ENCODE measurements at regions not wholly inside any gene's neighbourhood (a gene's known extent, or its start where the extent isn't known, plus 50 kb on each side); places are given as distances from the start of the nearest gene placed in this dataset.

DNA sequence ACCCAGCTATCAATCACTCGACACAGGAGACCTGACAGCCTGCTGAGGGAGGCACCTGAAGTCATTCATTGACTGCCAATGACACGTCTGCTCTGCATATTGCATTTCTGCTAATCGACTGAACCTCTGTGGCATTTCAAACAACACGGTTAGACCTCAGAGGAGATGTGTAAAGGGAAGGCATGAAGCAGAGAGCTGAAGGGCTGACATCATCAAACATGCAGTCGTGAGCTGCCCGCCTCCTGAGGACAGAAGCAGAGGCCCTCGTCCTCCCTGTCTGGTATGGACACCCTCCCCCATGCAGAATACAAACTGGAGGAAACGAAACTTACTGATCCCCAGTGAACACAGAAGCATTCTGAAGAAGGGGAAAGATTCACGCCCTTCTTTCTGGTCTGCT, 462.6 kb upstream of the MGMT start:
- ATAC-seq (replicated peaks) (no peak), DNase-seq (no peak)
- no peaks in the 10 kb centered on the region for H3K27me3 Mint-ChIP-seq
- H3K4me3 Mint-ChIP-seq, result no peak overlapping the region
- H3K27ac Mint-ChIP-seq, result no peak overlapping the region
- H3K36me3 Mint-ChIP-seq (ENCODE audit: insufficient read depth), result no peaks in the 10 kb centered on the region
- H3K9me3 Mint-ChIP-seq, result peaks cover 0 to under 1% of the 10 kb centered on the region in 2 donors
- no peaks in the 10 kb centered on the region for H3K4me1 Mint-ChIP-seq (ENCODE audit: low read depth in 2 of 2)

DNA sequence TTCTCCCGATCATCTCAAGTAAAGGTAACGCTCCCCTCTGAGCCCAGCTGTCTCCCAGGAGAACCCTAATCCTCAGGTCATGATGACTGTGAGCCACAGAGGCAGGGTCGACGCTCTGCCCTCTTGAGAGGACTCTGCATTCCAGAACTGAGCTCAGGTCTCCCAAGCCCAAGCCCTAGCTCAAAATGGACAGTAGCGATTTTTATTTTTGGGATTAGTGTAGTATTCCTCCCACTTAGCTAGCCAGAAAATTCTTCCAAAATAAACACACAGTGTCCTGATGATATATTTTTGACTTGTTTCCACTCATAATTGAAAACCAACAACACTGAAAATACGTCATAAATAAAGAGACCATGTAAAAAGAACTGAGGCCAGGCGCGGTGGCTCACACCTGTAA, 462.0 kb upstream of the MGMT start:
- ATAC-seq (replicated peaks), result no peak
- Mint-ChIP-seq H3K4me3 (no peak overlapping the region), H3K36me3 (ENCODE audit: insufficient read depth) (no peaks in the 10 kb centered on the region), H3K27me3 (no peaks in the 10 kb centered on the region), H3K9me3 (peaks cover 0 to 2% of the 10 kb centered on the region in 2 donors), H3K27ac (no peak overlapping the region), H3K4me1 (ENCODE audit: low read depth in 2 of 2) (no peaks in the 10 kb centered on the region)
- no peak for DNase-seq

DNA sequence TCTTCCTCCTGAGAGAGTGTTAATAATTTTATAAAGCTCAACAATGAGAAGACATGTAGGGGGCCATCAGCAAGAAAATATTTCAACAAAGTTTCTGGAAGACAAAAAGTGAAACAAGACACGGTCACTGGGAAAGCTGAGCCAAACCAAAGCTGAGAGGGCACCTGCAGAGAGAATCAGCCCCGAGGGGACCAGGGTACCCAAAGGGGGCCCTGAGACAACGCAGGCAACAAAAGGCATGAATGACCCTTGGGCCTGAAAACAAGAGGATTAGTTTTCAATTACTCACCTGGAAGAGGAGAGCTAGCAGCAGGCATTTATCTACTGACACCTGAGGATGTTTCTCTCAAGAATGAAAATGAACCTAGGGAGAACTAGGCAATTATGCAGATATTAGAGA, 461.2 kb upstream of the MGMT start:
- Mint-ChIP-seq H3K4me1 (ENCODE audit: low read depth in 2 of 2) (no peaks in the 10 kb centered on the region), H3K27me3 (no peaks in the 10 kb centered on the region), H3K9me3 (peaks cover 0 to 2% of the 10 kb centered on the region in 2 donors), H3K27ac (no peak overlapping the region), H3K4me3 (no peak overlapping the region), H3K36me3 (ENCODE audit: insufficient read depth) (no peaks in the 10 kb centered on the region)
- no peak for ATAC-seq (replicated peaks)
- DNase-seq, result no peak

DNA sequence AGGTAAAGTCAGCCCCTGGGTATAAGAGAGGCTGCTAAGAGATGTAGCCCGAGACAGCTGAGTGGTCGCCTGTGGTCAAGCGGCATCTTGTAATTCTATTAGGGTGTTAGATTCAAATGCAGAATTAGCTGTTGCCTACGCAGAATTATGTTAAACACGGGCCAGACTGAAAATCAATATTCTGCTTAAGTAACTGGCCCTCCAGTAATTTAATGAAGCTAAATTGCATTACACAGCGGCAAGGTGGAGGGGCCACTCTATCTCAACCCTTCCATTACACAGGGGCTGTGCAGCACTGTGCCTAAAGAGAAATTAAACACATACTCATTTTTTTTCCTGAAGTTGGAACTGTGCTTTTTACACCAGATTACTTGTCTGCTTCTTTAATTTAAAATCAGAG, 448.5 kb upstream of the MGMT start:
- Mint-ChIP-seq H3K4me1 (ENCODE audit: low read depth in 2 of 2) (no peaks in the 10 kb centered on the region), H3K36me3 (ENCODE audit: insufficient read depth) (no peaks in the 10 kb centered on the region), H3K27ac (no peak overlapping the region), H3K4me3 (no peak overlapping the region), H3K27me3 (peaks cover 0 to 8% of the 10 kb centered on the region in 2 donors), H3K9me3 (peaks cover 0 to 5% of the 10 kb centered on the region in 2 donors)
- no peak for ATAC-seq (replicated peaks)
- no peak for DNase-seq

DNA sequence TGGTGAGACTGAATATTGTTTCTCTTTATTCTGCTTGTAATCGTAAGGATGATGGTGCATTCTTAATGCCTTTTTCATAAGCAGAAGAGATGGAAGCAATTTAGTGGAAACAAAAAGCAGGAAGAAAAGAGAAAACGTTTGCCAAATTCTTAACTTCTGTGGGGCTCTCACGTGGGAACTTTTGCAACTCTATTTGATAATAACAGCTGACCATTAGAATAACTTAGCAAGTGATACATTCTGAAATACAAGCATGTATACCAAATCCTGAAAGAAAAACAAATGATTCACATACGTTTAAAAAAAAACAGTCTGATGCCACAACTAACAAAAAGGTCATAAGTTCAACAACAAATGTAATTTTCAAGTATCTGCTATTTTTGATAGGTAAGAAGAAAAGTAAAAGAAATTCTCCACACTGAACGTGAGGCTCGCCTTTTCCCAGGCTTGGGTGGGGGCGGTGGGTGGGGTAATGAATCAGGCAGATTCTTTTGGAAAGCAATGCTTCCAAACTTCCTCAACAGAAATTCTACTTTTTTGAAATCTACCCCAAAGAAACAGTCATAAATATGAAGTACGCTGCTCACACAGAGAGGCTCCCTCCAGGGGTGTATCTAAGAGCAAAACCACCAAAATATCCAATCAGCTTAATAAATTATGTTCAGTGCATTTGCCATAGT, 446.2 kb upstream of the MGMT start:
- Mint-ChIP-seq H3K4me1 (ENCODE audit: low read depth in 2 of 2) (no peaks in the 10 kb centered on the region), H3K27ac (no peak overlapping the region), H3K9me3 (no peaks in the 10 kb centered on the region), H3K27me3 (no peaks in the 10 kb centered on the region), H3K4me3 (no peak overlapping the region), H3K36me3 (ENCODE audit: insufficient read depth) (no peaks in the 10 kb centered on the region)
- no peak for ATAC-seq (replicated peaks)
- DNase-seq, result no peak

DNA sequence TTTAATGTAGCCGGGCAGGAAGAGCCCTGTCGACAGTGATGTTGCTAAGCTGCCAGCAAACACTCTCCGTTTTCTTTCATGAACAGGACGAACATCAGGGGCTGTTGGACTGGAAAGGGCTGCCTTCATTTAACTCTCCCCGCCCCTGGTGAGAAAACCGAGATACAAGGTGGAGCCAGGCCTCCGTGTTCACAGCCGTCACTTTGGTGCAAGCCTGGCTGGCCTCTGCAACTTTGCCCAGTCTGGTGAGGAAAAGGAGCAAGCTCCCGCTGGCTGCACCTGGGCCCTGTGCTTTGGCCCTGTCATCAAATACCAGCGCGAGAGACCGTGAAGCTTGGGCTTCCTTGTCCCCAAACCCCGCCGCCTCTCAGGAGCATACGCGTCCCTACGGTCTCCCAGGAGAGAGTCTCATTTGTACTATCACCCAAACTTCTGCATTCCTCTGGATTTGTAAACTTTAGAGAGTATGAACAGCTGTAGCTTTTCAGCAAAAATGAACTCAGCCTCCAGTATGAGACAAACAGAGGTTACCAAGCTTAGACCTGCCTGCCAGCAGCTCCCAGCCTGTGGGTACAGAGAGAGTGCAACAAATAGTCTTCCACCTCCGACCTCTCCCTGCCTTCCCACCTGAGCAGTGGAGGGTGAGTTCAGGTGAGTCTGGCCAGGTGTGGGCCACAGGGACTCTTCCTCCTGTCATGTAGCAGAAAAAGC, 445.3 kb upstream of the MGMT start:
- ATAC-seq (replicated peaks), result no peak
- Mint-ChIP-seq H3K36me3 (ENCODE audit: insufficient read depth) (no peaks in the 10 kb centered on the region), H3K27ac (no peak overlapping the region), H3K4me1 (ENCODE audit: low read depth in 2 of 2) (no peaks in the 10 kb centered on the region), H3K27me3 (no peaks in the 10 kb centered on the region), H3K9me3 (no peaks in the 10 kb centered on the region), H3K4me3 (no peak overlapping the region)
- DNase-seq, result no peak

DNA sequence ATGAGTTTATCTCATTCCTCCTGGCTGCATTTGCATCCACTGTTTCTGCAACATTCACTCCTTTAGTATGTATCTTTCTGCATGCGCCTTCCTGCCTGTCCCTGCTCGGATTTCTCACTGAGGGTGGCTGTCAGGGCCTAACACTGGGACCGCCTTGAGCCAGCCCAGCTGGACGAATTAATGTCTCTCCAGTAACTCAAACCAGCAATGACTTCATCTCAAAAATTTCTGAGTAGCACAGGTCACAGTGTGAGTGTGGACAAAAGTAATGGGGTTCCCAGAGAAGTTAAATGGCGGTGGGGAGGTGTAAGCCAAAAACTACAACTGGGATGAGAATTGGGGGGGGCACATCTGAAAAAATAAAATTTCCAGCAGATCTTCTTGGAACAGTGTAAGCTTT, 444.0 kb upstream of the MGMT start:
- no peak for ATAC-seq (replicated peaks)
- Mint-ChIP-seq H3K4me1 (ENCODE audit: low read depth in 2 of 2) (no peaks in the 10 kb centered on the region), H3K9me3 (no peaks in the 10 kb centered on the region), H3K27ac (no peak overlapping the region), H3K27me3 (no peaks in the 10 kb centered on the region), H3K4me3 (no peak overlapping the region), H3K36me3 (ENCODE audit: insufficient read depth) (no peaks in the 10 kb centered on the region)
- DNase-seq, result no peak

DNA sequence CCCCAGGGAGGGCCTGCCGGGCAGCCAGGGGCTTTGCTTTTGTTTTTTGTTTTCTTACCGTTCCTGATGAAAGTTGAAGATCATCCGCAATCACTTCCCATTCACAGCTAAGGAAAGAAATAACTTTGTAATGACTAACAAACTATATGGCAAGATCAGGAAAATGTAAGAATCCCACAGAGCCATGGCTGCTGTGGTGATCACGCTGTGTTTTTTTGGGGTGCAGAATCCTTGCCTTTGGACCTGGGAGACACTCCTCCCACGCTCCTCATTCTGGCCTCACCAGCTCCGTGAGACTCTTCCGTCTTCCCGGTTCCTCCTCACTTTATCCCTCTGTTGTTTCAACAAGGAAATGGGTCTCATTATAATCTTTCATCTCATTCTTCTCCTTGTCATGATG, 443.0 kb upstream of the MGMT start:
- no peaks in the 10 kb centered on the region for H3K36me3 Mint-ChIP-seq (ENCODE audit: insufficient read depth)
- H3K4me1 Mint-ChIP-seq (ENCODE audit: low read depth in 2 of 2), result no peaks in the 10 kb centered on the region
- H3K27ac Mint-ChIP-seq, result no peak overlapping the region
- no peak overlapping the region for H3K4me3 Mint-ChIP-seq
- DNase-seq (no peak), ATAC-seq (replicated peaks) (no peak)
- H3K27me3 Mint-ChIP-seq, result no peaks in the 10 kb centered on the region
- no peaks in the 10 kb centered on the region for H3K9me3 Mint-ChIP-seq

DNA sequence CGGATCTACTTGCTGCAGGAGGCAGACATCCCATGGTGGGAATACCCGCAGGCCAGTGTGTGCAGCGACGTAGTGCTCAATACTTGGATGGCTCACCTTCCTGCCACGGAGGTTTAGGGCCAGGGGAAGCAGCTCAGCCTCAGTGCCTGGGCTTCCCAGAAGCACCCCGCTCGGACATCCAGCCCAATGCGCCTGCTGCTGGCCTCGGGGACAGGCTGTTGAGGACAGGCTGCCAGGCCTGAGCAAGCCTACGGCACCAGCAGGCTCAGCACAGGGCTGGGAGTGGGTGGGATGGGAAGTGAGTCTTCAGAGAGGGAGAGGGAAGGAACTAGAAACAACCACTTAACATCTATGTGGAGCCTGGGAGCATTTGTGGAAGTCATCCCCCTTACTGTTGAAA, 441.3 kb upstream of the MGMT start:
- no peaks in the 10 kb centered on the region for H3K36me3 Mint-ChIP-seq (ENCODE audit: insufficient read depth)
- H3K27ac Mint-ChIP-seq, result no peak overlapping the region
- peaks cover 2 to 6% of the 10 kb centered on the region in 2 donors for H3K27me3 Mint-ChIP-seq
- DNase-seq (no peak), ATAC-seq (replicated peaks) (no peak)
- H3K4me3 Mint-ChIP-seq, result no peak overlapping the region
- H3K9me3 Mint-ChIP-seq, result no peaks in the 10 kb centered on the region
- H3K4me1 Mint-ChIP-seq (ENCODE audit: low read depth in 2 of 2), result no peaks in the 10 kb centered on the region

DNA sequence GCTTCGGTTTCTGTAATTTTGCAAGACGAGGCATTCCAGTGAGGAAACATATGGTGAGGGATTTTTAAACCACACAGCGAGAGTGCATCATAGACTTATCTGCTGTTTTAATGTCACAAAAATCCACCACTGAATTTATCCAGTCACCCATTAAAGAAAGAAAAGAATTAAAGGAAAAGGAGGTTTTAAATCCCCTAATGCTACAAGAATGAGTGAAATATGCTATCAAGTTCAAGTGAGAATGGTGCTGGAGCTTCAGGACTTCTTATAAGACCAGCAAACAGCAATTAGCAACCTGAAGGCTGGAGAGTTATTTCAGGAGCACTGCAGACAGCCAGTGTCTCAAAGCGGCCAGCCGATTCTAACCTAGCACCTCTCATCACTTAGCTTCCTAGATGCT, 439.1 kb upstream of the MGMT start:
- no peak overlapping the region for H3K4me3 Mint-ChIP-seq
- peaks cover 15 to 19% of the 10 kb centered on the region in 2 donors for H3K27me3 Mint-ChIP-seq
- H3K36me3 Mint-ChIP-seq (ENCODE audit: insufficient read depth), result no peaks in the 10 kb centered on the region
- no peaks in the 10 kb centered on the region for H3K4me1 Mint-ChIP-seq (ENCODE audit: low read depth in 2 of 2)
- H3K9me3 Mint-ChIP-seq, result no peaks in the 10 kb centered on the region
- no peak for DNase-seq
- ATAC-seq (replicated peaks), result no peak
- H3K27ac Mint-ChIP-seq, result no peak overlapping the region

DNA sequence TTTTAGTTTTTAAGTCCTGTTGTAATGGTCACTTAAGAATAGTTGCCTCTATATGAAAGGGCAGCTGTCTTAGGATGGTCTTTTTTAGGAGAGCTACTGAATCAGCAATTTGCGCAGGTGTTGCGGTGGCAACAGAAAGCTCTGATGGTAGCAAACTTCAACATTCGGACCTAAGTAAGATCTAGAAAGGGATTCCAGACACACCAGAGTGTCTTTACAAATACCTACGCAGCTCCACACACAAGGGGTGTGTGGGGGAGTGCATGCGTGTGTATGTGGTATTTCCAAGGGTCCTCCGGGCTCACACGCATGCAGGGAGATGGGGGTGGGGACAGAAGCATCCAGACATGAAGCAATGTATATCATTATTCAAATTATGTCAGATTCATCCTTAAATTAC, 438.6 kb upstream of the MGMT start:
- no peak for ATAC-seq (replicated peaks)
- no peak overlapping the region for H3K27ac Mint-ChIP-seq
- H3K27me3 Mint-ChIP-seq, result peaks cover 15 to 22% of the 10 kb centered on the region in 2 donors
- H3K4me3 Mint-ChIP-seq, result no peak overlapping the region
- no peaks in the 10 kb centered on the region for H3K9me3 Mint-ChIP-seq
- no peaks in the 10 kb centered on the region for H3K4me1 Mint-ChIP-seq (ENCODE audit: low read depth in 2 of 2)
- no peak for DNase-seq
- no peaks in the 10 kb centered on the region for H3K36me3 Mint-ChIP-seq (ENCODE audit: insufficient read depth)

DNA sequence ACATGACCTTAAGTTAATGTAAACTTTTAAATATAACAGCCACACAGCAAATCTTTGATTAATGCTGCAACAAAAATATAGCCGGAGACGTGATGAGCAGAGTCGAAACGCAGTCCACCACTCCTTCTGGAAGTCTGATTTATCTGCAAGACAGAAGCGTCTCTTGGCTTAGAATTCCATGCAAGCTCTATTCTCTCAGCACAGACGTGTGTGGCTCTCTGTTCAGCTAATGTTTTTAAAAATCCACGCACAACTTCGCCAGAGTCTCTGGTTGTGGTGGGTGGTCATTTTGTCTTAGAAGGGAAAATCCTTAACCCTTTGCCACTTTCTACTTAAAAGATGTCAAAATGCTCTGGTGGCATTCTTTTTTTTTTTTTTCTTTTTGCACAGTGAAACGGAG, 438.0 kb upstream of the MGMT start:
- ATAC-seq (replicated peaks) (no peak), DNase-seq (no peak)
- Mint-ChIP-seq H3K4me1 (ENCODE audit: low read depth in 2 of 2) (no peaks in the 10 kb centered on the region), H3K27me3 (peaks cover 15 to 28% of the 10 kb centered on the region in 2 donors), H3K4me3 (no peak overlapping the region), H3K36me3 (ENCODE audit: insufficient read depth) (no peaks in the 10 kb centered on the region), H3K9me3 (no peaks in the 10 kb centered on the region), H3K27ac (no peak overlapping the region)

DNA sequence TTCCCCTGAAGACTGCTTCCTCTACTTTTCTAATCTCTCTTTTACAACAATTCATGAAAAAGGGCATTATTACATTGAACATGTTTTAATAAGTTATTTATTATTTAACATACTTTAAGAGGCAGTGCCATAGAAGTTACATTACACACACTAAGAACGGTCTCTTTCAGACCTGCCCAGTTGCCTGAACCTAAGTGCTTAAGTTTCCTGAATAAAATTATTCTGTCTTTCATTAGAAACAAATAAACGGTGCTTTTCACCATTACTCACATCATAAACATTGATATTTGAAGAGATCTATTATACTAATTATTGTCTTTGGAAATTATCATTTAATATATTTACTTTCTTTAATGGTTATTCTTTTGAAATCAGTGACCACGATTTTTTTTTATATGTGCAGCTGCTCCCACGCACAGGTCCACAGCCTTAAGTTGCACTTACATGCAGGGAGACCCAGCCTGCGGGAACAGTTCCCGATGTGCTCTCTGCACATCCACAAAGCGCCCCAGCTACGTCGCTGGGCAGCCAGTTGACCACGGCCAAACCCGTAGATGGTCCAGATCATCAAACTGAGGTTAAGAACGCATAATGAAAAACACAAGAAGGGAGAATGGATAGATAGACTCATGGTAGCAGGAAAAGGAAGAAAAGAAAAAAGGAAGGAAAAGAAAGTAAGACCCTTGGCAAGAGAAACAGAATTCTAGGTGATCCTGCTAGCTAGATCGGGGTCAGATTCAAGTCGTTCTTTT, 437.0 kb upstream of the MGMT start:
- ATAC-seq (replicated peaks), result no peak
- Mint-ChIP-seq H3K4me3 (no peak overlapping the region), H3K36me3 (ENCODE audit: insufficient read depth) (no peaks in the 10 kb centered on the region), H3K27me3 (peaks cover 15 to 36% of the 10 kb centered on the region in 2 donors), H3K27ac (no peak overlapping the region), H3K4me1 (ENCODE audit: low read depth in 2 of 2) (no peaks in the 10 kb centered on the region), H3K9me3 (no peaks in the 10 kb centered on the region)
- DNase-seq, result no peak

DNA sequence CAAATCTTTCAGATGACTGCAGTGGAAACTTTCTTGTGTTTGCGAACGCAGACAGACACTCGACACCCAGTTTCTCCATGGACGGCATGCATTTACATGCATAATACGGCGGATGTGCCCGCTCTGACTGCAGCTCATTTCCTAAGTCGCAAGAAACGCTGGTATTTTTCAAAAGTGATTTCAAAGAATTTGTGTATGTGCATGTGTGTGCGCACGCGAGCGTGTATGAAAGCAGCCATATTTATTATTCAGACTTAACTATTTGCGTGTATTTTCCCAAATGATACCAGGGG, 436.5 kb upstream of the MGMT start:
- DNase-seq (no peak), ATAC-seq (replicated peaks) (no peak)
- Mint-ChIP-seq H3K4me1 (ENCODE audit: low read depth in 2 of 2) (peaks cover under 1 to 4% of the 10 kb centered on the region in 2 donors), H3K27me3 (peaks cover 15 to 41% of the 10 kb centered on the region in 2 donors), H3K9me3 (no peaks in the 10 kb centered on the region), H3K4me3 (no peak overlapping the region), H3K27ac (no peak overlapping the region), H3K36me3 (ENCODE audit: insufficient read depth) (peaks cover under 1% of the 10 kb centered on the region)

Measured in effector memory CD8-positive, alpha-beta T cell (primary cell).